ENCODE measurements at regions not wholly inside any gene's neighbourhood (a gene's known extent, or its start where the extent isn't known, plus 50 kb on each side); places are given as distances from the start of the nearest gene placed in this dataset.

GRCh38 chrX:3244203-3244743 is 102.2 kb downstream of the MXRA5 start:
- TF ChIP-seq CTCF (IDR thresholded peaks at IDR 0.05) (no peak), POLR2A (IDR thresholded peaks at IDR 0.05) (no peak)
- H3K27ac ChIP-seq = no peak overlapping the region
- ATAC-seq (no peak), DNase-seq (no peak)
- no peaks in the 10 kb centered on the region for H3K4me1 ChIP-seq
- intact Hi-C loops (cut with DNase I) = no loop called here
- H3K36me3 ChIP-seq = no peaks in the 10 kb centered on the region
- H3K4me3 ChIP-seq = no peak overlapping the region
- H3K9me3 ChIP-seq = no peaks in the 10 kb centered on the region
- no peaks in the 10 kb centered on the region for H3K27me3 ChIP-seq
- WGBS (ENCODE audit: insufficient coverage, low coverage, low lambda C conversion rate, missing lambda C conversion rate) = 56% methylated on average over 6 of the region's 7 CpGs

- ATAC-seq = no peak
- intact Hi-C loops (cut with DNase I) = no loop called here
- 31% methylated on average over 4 of the region's 4 CpGs for WGBS (ENCODE audit: insufficient coverage, low coverage, low lambda C conversion rate, missing lambda C conversion rate)
Measured at GRCh38 chrX:3232262-3232923, 114.1 kb downstream of the MXRA5 start.

GRCh38 chrX:3231766-3232165 is 114.7 kb downstream of the MXRA5 start:
- DNase-seq (no peak), ATAC-seq (no peak)
- H3K9me3 ChIP-seq = no peaks in the 10 kb centered on the region
- no peak overlapping the region for H3K27ac ChIP-seq
- H3K36me3 ChIP-seq = no peaks in the 10 kb centered on the region
- TF ChIP-seq CTCF (IDR thresholded peaks at IDR 0.05) (no peak), POLR2A (IDR thresholded peaks at IDR 0.05) (no peak)
- no peaks in the 10 kb centered on the region for H3K4me1 ChIP-seq
- no peak overlapping the region for H3K4me3 ChIP-seq
- intact Hi-C loops (cut with DNase I) = no loop called here
- WGBS (ENCODE audit: insufficient coverage, low coverage, low lambda C conversion rate, missing lambda C conversion rate) = 46% methylated on average over 7 of the region's 7 CpGs
- H3K27me3 ChIP-seq = no peaks in the 10 kb centered on the region

More at GRCh38 chrX:3232262-3232923, 114.1 kb downstream of the MXRA5 start:
- TF ChIP-seq POLR2A (IDR thresholded peaks at IDR 0.05) = no peak
- TF ChIP-seq CTCF (IDR thresholded peaks at IDR 0.05) = no peak
- Histone ChIP-seq H3K9me3 (no peaks in the 10 kb centered on the region), H3K27ac (no peak overlapping the region), H3K27me3 (no peaks in the 10 kb centered on the region), H3K36me3 (no peaks in the 10 kb centered on the region), H3K4me3 (no peak overlapping the region), H3K4me1 (no peaks in the 10 kb centered on the region)
- no peak for DNase-seq

- Histone ChIP-seq H3K36me3 (no peaks in the 10 kb centered on the region), H3K27me3 (no peaks in the 10 kb centered on the region), H3K4me3 (no peak overlapping the region), H3K27ac (no peak overlapping the region), H3K4me1 (no peaks in the 10 kb centered on the region), H3K9me3 (no peaks in the 10 kb centered on the region)
- ATAC-seq = no peak
- intact Hi-C loops (cut with DNase I) = no loop called here
- no peak for DNase-seq
- 35% methylated on average over 2 of the region's 2 CpGs for WGBS (ENCODE audit: insufficient coverage, low coverage, low lambda C conversion rate, missing lambda C conversion rate)
- TF ChIP-seq CTCF (IDR thresholded peaks at IDR 0.05) (no peak), POLR2A (IDR thresholded peaks at IDR 0.05) (no peak)
Measured at GRCh38 chrX:3230496-3230895, 116.0 kb downstream of the MXRA5 start.

Data from right lobe of liver (tissue), 6 donors.